ENCODE measurements at regions not wholly inside any gene's neighbourhood (a gene's known extent, or its start where the extent isn't known, plus 50 kb on each side); places are given as distances from the start of the nearest gene placed in this dataset.

GRCh38 chr18:30787410-30787809 is 255.1 kb downstream of the DSC3 start:
- Histone ChIP-seq H2BK20ac (ENCODE audit: low read length) (no peak overlapping the region), H3K23ac (ENCODE audit: insufficient read length) (no peak overlapping the region), H4K91ac (replicated peaks; ENCODE audit: insufficient read length, low read length) (no peak overlapping the region), H3K4ac (replicated peaks; ENCODE audit: insufficient read length, low read depth, low read length) (no peak overlapping the region), H3K23me2 (ENCODE audit: low read depth, low read length) (no peaks in the 10 kb centered on the region), H2AFZ (ENCODE audit: low read length) (no peak overlapping the region), H2BK5ac (ENCODE audit: low read depth, low read length) (no peak overlapping the region), H2BK15ac (ENCODE audit: low read length) (no peak overlapping the region), H4K5ac (ENCODE audit: insufficient read length, low read depth, low read length) (no peak overlapping the region), H3K27me3 (replicated peaks in 1 of 4; ENCODE audit: control insufficient read depth in 3 of 4, extremely low read depth in 1 of 4, insufficient read depth in 3 of 4, low read length in 3 of 4) (peaks cover 0 to 3% (median 0%) of the 10 kb centered on the region in 4 experiments; a peak in 1 of 7 replicates), H3K4me2 (ENCODE audit: insufficient read depth in 1 of 2, low read depth in 2 of 2, low read length in 2 of 2) (no peak overlapping the region), H3K4me1 (replicated peaks in 1 of 4; ENCODE audit: control insufficient read depth in 3 of 4, insufficient read depth in 4 of 4, low read length in 3 of 4) (peaks cover 0 to 4% (median 0%) of the 10 kb centered on the region in 4 experiments; a peak in 1 of 7 replicates), H3K9me3 (ENCODE audit: insufficient read depth in 2 of 2, low read depth in 1 of 2, low read length in 1 of 2) (peaks cover 0 to 15% of the 10 kb centered on the region in 2 experiments; a peak in 1 of 4 replicates), H3K36me3 (ENCODE audit: control insufficient read depth in 2 of 4, insufficient read depth in 4 of 4, low read length in 3 of 4) (no peaks in the 10 kb centered on the region), H2BK12ac (ENCODE audit: low read depth, low read length) (no peak overlapping the region), H4K8ac (ENCODE audit: extremely low read depth, insufficient read depth, low read length) (no peak overlapping the region), H3K56ac (replicated peaks; ENCODE audit: insufficient read length, low read depth, low read length) (no peak overlapping the region), H2AK5ac (ENCODE audit: low read depth, low read length) (no peak overlapping the region), H3K79me1 (ENCODE audit: low read depth, low read length) (no peaks in the 10 kb centered on the region), H3K18ac (ENCODE audit: extremely low read depth, low read length) (no peak overlapping the region), H3K14ac (ENCODE audit: insufficient read length) (no peak overlapping the region), H2BK120ac (replicated peaks; ENCODE audit: low read depth, low read length) (no peak overlapping the region), H3K9ac (replicated peaks in 1 of 4; ENCODE audit: extremely low read depth in 1 of 4, low read depth in 3 of 4, low read length in 3 of 4) (no peak overlapping the region), H4K20me1 (replicated peaks in 1 of 2; ENCODE audit: control insufficient read depth in 1 of 2, insufficient read depth in 2 of 2, low read length in 2 of 2) (no peaks in the 10 kb centered on the region), H3K79me2 (ENCODE audit: control insufficient read depth in 1 of 2, insufficient read depth in 2 of 2, low read length in 2 of 2) (no peaks in the 10 kb centered on the region), H3K27ac (ENCODE audit: low read depth, low read length) (no peak overlapping the region), H3K4me3 (ENCODE audit: extremely low read depth in 1 of 4, insufficient read depth in 2 of 4, low read depth in 3 of 4, low read length in 4 of 4) (no peak overlapping the region; a peak in 1 of 8 replicates)
- POLR2A ChIA-PET (ENCODE audit: partially characterized antibody), result no interaction called here
- CTCF ChIA-PET (ENCODE audit: partially characterized antibody), result no interaction called here
- FAIRE-seq, result no peak
- no peak for DNase-seq (ENCODE audit: low read depth in 1 of 2, low spot score in 2 of 2)
- TF ChIP-seq BRCA1 (IDR thresholded peaks at IDR 0.05; ENCODE audit: low read depth, low read length) (no peak), EZH2 (IDR thresholded peaks at IDR 0.05; ENCODE audit: low read depth, low read length, severe bottlenecking) (no peak), SP1 (IDR thresholded peaks at IDR 0.05; ENCODE audit: low read depth, low read length) (no peak), TEAD4 (IDR thresholded peaks at IDR 0.05; ENCODE audit: low read depth, low read length) (no peak), NANOG (IDR thresholded peaks at IDR 0.05; ENCODE audit: insufficient read depth, low read depth, low read length, poor library complexity, severe bottlenecking) (peak; percentile 78), KDM4A (IDR thresholded peaks at IDR 0.05; ENCODE audit: low read depth, low read length, severe bottlenecking) (no peak), CTCF (IDR thresholded peaks at IDR 0.05; ENCODE audit: control extremely low read depth in 1 of 3, insufficient read depth in 1 of 3, low read depth in 1 of 3, low read length in 3 of 3) (no peak), POU5F1 (IDR thresholded peaks at IDR 0.05; ENCODE audit: low read depth, low read length) (peak; percentile 73; the same call in 1 of the 2 replicates), PHF8 (conservative IDR thresholded peaks at IDR 0.05; ENCODE audit: low read depth, low read length) (no peak), JUN (IDR thresholded peaks at IDR 0.05; ENCODE audit: low read depth, low read length) (no peak), JUND (IDR thresholded peaks at IDR 0.05; ENCODE audit: low read length) (no peak)
- TF ChIP-seq, protein P1, sequence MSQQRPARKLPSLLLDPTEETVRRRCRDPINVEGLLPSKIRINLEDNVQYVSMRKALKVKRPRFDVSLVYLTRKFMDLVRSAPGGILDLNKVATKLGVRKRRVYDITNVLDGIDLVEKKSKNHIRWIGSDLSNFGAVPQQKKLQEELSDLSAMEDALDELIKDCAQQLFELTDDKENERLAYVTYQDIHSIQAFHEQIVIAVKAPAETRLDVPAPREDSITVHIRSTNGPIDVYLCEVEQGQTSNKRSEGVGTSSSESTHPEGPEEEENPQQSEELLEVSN (IDR thresholded peaks at IDR 0.05), result no peak
